ENCODE measurements at regions not wholly inside any gene's neighbourhood (a gene's known extent, or its start where the extent isn't known, plus 50 kb on each side); places are given as distances from the start of the nearest gene placed in this dataset.

GRCh38 chr12:84136862-84137367, 775.7 kb downstream of the SLC6A15 start:
- H3K27ac ChIP-seq, result peak overlapping the region; percentile 10
- no peak overlapping the region for H3K4me3 ChIP-seq (ENCODE audit: low read depth, low read length)
- H3K36me3 ChIP-seq (replicated peaks), result no peaks in the 10 kb centered on the region
- H3K27me3 ChIP-seq (replicated peaks), result no peaks in the 10 kb centered on the region
- in situ Hi-C loops (cut with HindIII; ENCODE audit: low pct_ligation_motif_present, low sequenced_read_pairs), result no loop called here
- DNase-seq, result peak; percentile 64
- no peak for TF ChIP-seq CTCF (IDR thresholded peaks at IDR 0.05; ENCODE audit: low read depth, low read length, missing control alignments)

- TF ChIP-seq CTCF (IDR thresholded peaks at IDR 0.05; ENCODE audit: low read depth, low read length, missing control alignments), result no peak
- H3K27ac ChIP-seq, result no peak overlapping the region
- no peaks in the 10 kb centered on the region for H3K27me3 ChIP-seq (replicated peaks)
- H3K4me3 ChIP-seq (ENCODE audit: low read depth, low read length), result no peak overlapping the region
- in situ Hi-C loops (cut with HindIII; ENCODE audit: low pct_ligation_motif_present, low sequenced_read_pairs), result no loop called here
- H3K36me3 ChIP-seq (replicated peaks), result no peaks in the 10 kb centered on the region
- DNase-seq, result no peak
Observed at GRCh38 chr12:84135586-84136279, 776.9 kb downstream of the SLC6A15 start.

GRCh38 chr12:84134797-84135366, 777.7 kb downstream of the SLC6A15 start:
- no peak for TF ChIP-seq CTCF (IDR thresholded peaks at IDR 0.05; ENCODE audit: low read depth, low read length, missing control alignments)
- Histone ChIP-seq H3K4me3 (ENCODE audit: low read depth, low read length) (no peak overlapping the region), H3K36me3 (replicated peaks) (no peaks in the 10 kb centered on the region), H3K27ac (no peak overlapping the region), H3K27me3 (replicated peaks) (no peaks in the 10 kb centered on the region)
- DNase-seq, result peak; percentile 20
- in situ Hi-C loops (cut with HindIII; ENCODE audit: low pct_ligation_motif_present, low sequenced_read_pairs), result no loop called here

GRCh38 chr12:84131076-84131475, 781.5 kb downstream of the SLC6A15 start:
- H3K27me3 ChIP-seq (replicated peaks), result no peaks in the 10 kb centered on the region
- no peak overlapping the region for H3K4me3 ChIP-seq (ENCODE audit: low read depth, low read length)
- H3K27ac ChIP-seq, result peak overlapping the region; percentile 57
- no peak for TF ChIP-seq CTCF (IDR thresholded peaks at IDR 0.05; ENCODE audit: low read depth, low read length, missing control alignments)
- in situ Hi-C loops (cut with HindIII; ENCODE audit: low pct_ligation_motif_present, low sequenced_read_pairs), result no loop called here
- DNase-seq, result peak; percentile 51
- no peaks in the 10 kb centered on the region for H3K36me3 ChIP-seq (replicated peaks)

GRCh38 chr12:84128117-84128991, 784.2 kb downstream of the SLC6A15 start:
- no peaks in the 10 kb centered on the region for H3K27me3 ChIP-seq (replicated peaks)
- in situ Hi-C loops (cut with HindIII; ENCODE audit: low pct_ligation_motif_present, low sequenced_read_pairs), result no loop called here

More at GRCh38 chr12:84128117-84128991, 784.2 kb downstream of the SLC6A15 start:
- H3K36me3 ChIP-seq (replicated peaks), result no peaks in the 10 kb centered on the region
- no peak for TF ChIP-seq CTCF (IDR thresholded peaks at IDR 0.05; ENCODE audit: low read depth, low read length, missing control alignments)
- no peak overlapping the region for H3K27ac ChIP-seq
- DNase-seq, result no peak
- no peak overlapping the region for H3K4me3 ChIP-seq (ENCODE audit: low read depth, low read length)
